ENCODE measurements at regions not wholly inside any gene's neighbourhood (a gene's known extent, or its start where the extent isn't known, plus 50 kb on each side); places are given as distances from the start of the nearest gene placed in this dataset.
A peak's percentile ranks its signal among the peaks of the same experiment; 100 is the strongest.

DNA sequence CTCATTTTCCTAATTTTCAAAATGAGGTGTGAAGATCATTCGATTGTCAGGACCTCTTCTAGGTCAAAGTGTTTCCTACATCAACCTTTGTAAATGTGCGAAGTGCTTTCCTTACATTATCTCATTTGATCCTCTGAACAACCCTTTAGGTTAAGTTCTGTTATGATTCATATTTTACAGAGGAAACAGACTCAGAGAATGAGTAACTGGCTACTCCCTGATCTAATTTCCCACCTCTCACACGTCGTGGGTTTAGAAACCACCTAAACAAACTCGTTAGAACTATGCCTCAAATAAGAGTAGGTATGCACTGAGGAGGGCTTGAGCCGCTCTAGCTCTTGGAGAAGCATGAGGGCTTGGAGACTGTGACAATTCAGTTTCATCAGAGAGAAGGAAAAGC, 148.6 kb downstream of the CD47 start:
- no peak overlapping the region for H3K9ac ChIP-seq (ENCODE audit: low read length in 2 of 2)
- H3K36me3 ChIP-seq (ENCODE audit: control insufficient read depth in 2 of 2, insufficient read depth in 2 of 2, low read length in 2 of 2), result no peaks in the 10 kb centered on the region
- H3K27ac ChIP-seq (ENCODE audit: low read length), result no peak overlapping the region
- no peaks in the 10 kb centered on the region for H3K27me3 ChIP-seq (ENCODE audit: control insufficient read depth in 1 of 2, insufficient read depth in 2 of 2, low read length in 2 of 2)
- H3K4me1 ChIP-seq (ENCODE audit: control insufficient read depth, insufficient read depth, low read length), result no peaks in the 10 kb centered on the region
- no peaks in the 10 kb centered on the region for H3K9me3 ChIP-seq (ENCODE audit: control insufficient read depth in 2 of 2, low read length in 2 of 2)
- H3K4me3 ChIP-seq (ENCODE audit: low read length in 2 of 2), result no peak overlapping the region

DNA sequence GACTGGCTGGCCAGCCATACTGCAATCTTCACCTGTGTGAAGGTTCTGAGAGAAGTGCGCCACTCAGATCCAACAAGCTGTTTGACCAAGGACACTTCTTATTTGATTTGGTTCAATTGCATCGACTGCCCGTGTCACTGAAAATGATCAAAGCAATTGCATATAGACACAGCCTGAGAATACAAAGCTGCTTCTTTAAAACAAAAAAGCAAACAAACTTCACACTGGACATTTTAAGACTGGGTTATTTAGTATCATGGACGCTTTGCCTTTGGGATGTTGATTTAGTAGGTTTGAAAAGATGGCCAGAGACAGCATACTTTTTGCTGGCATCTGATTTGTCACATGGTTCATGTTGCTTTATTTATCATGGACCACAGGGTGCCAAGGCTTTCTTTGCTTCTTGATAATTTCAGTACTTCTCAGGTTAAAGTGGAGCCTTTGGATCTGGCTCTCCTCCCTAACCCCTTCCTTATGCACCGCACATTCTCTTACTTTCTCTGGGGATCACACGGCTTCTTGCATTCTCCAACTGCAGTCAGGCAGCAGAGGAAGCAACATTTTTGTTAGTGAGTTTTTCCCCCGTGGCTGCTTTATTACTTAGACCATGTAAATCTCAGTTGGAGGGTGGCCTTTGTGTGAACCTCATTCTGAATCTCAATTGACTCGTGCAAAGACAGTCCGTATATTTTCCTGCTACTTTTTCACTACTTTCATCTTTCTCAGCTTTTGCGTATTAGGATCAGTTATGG, 151.0 kb downstream of the CD47 start:
- Histone ChIP-seq H3K36me3 (ENCODE audit: control insufficient read depth in 2 of 2, insufficient read depth in 2 of 2, low read length in 2 of 2) (no peaks in the 10 kb centered on the region), H3K27me3 (ENCODE audit: control insufficient read depth in 1 of 2, insufficient read depth in 2 of 2, low read length in 2 of 2) (no peaks in the 10 kb centered on the region), H3K9me3 (ENCODE audit: control insufficient read depth in 2 of 2, low read length in 2 of 2) (no peaks in the 10 kb centered on the region), H3K4me3 (ENCODE audit: low read length in 2 of 2) (no peak overlapping the region), H3K27ac (ENCODE audit: low read length) (no peak overlapping the region), H3K4me1 (ENCODE audit: control insufficient read depth, insufficient read depth, low read length) (no peaks in the 10 kb centered on the region), H3K9ac (ENCODE audit: low read length in 2 of 2) (no peak overlapping the region)

DNA sequence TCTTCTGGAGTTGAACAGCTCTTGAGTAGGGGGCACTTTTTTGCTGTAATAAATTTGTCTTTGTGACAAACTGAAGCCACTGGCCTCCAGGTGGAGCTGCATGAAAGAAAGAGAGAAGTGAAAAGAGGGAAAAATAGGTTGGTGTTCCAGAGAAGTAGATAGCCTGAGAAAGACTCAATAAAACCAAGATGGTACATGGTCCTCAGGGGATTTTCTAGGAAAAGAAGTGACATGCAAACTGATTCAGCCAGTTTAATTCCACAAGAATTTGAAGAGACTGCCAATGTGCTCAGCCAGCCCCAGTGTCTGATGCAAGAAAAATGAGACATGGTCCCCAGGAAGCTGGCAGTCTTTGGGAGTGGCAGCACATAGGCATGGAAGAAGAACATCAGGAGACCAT, 152.7 kb downstream of the CD47 start:
- Histone ChIP-seq H3K9me3 (ENCODE audit: control insufficient read depth in 2 of 2, low read length in 2 of 2) (peaks cover 0 to 3% of the 10 kb centered on the region in 2 donors), H3K36me3 (ENCODE audit: control insufficient read depth in 2 of 2, insufficient read depth in 2 of 2, low read length in 2 of 2) (no peaks in the 10 kb centered on the region), H3K9ac (ENCODE audit: low read length in 2 of 2) (no peak overlapping the region), H3K4me3 (ENCODE audit: low read length in 2 of 2) (no peak overlapping the region), H3K27ac (ENCODE audit: low read length) (no peak overlapping the region), H3K27me3 (ENCODE audit: control insufficient read depth in 1 of 2, insufficient read depth in 2 of 2, low read length in 2 of 2) (no peaks in the 10 kb centered on the region), H3K4me1 (ENCODE audit: control insufficient read depth, insufficient read depth, low read length) (no peaks in the 10 kb centered on the region)

DNA sequence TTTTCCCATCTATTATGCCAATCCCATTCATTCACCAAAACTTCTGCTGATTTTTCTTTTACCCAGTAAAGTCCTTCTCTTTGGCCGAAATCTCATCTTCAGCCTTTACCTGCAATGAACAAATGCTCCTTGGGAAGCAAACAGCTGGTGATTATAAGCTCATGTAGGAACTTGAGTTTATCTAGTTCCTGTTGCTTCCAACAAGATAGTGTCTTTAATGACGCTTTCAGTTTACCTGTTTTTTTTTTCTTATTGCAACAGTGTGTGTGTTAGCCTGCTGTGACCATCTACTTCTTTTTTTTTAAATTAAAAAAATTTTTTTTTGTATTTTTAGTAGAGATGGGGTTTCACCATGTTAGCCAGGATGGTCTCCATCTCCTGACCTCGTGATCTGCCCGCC, 156.0 kb downstream of the CD47 start:
- Histone ChIP-seq H3K9ac (ENCODE audit: low read length in 2 of 2) (no peak overlapping the region), H3K27me3 (ENCODE audit: control insufficient read depth in 1 of 2, insufficient read depth in 2 of 2, low read length in 2 of 2) (no peaks in the 10 kb centered on the region), H3K9me3 (ENCODE audit: control insufficient read depth in 2 of 2, low read length in 2 of 2) (peaks cover 0 to 3% of the 10 kb centered on the region in 2 donors), H3K4me1 (ENCODE audit: control insufficient read depth, insufficient read depth, low read length) (no peaks in the 10 kb centered on the region), H3K36me3 (ENCODE audit: control insufficient read depth in 2 of 2, insufficient read depth in 2 of 2, low read length in 2 of 2) (no peaks in the 10 kb centered on the region), H3K4me3 (ENCODE audit: low read length in 2 of 2) (no peak overlapping the region), H3K27ac (ENCODE audit: low read length) (no peak overlapping the region)

DNA sequence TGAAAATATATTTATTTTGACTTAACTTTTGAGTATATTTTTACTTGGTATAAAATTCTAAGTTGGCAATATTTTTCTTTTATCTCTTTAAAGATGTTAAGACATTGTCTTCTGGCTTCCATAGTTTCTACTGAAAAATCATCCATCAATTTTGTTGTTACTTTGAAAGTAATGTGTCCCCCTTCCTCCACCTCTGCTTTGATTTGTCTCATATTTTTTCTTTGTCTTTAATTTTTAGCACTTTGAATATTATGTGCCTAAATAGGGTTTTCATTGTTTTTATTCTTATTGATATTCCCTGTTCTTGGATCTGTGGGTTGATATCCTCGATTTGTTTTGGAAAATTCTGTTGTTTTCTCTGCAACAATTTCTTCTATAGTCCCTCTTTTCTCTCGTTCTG, 157.4 kb downstream of the CD47 start:
- Histone ChIP-seq H3K9ac (ENCODE audit: low read length in 2 of 2) (no peak overlapping the region), H3K27ac (ENCODE audit: low read length) (no peak overlapping the region), H3K27me3 (ENCODE audit: control insufficient read depth in 1 of 2, insufficient read depth in 2 of 2, low read length in 2 of 2) (no peaks in the 10 kb centered on the region), H3K36me3 (ENCODE audit: control insufficient read depth in 2 of 2, insufficient read depth in 2 of 2, low read length in 2 of 2) (no peaks in the 10 kb centered on the region), H3K9me3 (ENCODE audit: control insufficient read depth in 2 of 2, low read length in 2 of 2) (peaks cover 0 to 3% of the 10 kb centered on the region in 2 donors), H3K4me1 (ENCODE audit: control insufficient read depth, insufficient read depth, low read length) (no peaks in the 10 kb centered on the region), H3K4me3 (ENCODE audit: low read length in 2 of 2) (no peak overlapping the region)

DNA sequence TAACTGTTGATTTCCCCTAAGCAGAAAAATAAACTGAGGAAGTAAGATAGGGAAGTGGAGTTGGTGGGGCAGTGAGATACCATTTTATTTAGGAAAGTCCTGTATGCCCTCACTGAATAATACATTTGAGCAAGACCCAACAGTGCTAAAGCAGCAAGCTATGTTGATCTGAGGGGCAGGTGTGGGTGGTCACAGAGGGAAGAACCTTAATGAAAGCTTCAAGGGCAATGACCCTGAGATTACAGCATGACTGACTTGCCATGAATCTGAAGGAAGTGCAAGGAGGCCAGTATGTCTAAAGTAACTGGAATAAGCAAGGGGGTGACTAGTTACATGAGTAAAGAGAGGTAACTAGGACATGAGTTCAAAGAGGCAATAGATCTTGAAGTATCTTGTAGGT, 159.5 kb downstream of the CD47 start:
- no peaks in the 10 kb centered on the region for H3K27me3 ChIP-seq (ENCODE audit: control insufficient read depth in 1 of 2, insufficient read depth in 2 of 2, low read length in 2 of 2)
- H3K4me3 ChIP-seq (ENCODE audit: low read length in 2 of 2), result no peak overlapping the region
- peaks cover 0 to 3% of the 10 kb centered on the region in 2 donors for H3K9me3 ChIP-seq (ENCODE audit: control insufficient read depth in 2 of 2, low read length in 2 of 2)
- H3K9ac ChIP-seq (ENCODE audit: low read length in 2 of 2), result no peak overlapping the region
- no peaks in the 10 kb centered on the region for H3K36me3 ChIP-seq (ENCODE audit: control insufficient read depth in 2 of 2, insufficient read depth in 2 of 2, low read length in 2 of 2)
- no peak overlapping the region for H3K27ac ChIP-seq (ENCODE audit: low read length)
- peaks cover 12% of the 10 kb centered on the region for H3K4me1 ChIP-seq (ENCODE audit: control insufficient read depth, insufficient read depth, low read length)

DNA sequence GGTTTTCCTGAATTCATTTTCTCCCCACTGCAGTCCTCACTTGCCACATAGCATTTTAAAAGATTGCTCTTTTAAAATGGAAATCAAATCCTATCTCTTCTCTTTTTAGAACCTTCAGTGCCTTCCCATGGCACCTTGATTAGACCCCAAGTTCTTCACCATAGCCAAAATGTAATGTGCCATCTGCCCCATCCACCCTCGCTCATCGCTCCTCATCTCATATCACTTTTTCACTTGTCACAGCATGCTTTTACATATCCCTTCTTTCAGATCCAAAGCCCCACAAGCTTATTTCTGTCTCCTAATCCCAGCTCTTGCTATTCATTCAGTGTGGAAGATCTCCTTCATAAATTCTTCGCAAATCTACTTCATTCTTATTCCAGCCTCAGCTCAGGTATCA, 161.7 kb downstream of the CD47 start:
- Histone ChIP-seq H3K36me3 (ENCODE audit: control insufficient read depth in 2 of 2, insufficient read depth in 2 of 2, low read length in 2 of 2) (no peaks in the 10 kb centered on the region), H3K27me3 (ENCODE audit: control insufficient read depth in 1 of 2, insufficient read depth in 2 of 2, low read length in 2 of 2) (no peaks in the 10 kb centered on the region), H3K4me1 (ENCODE audit: control insufficient read depth, insufficient read depth, low read length) (peaks cover 12% of the 10 kb centered on the region), H3K4me3 (ENCODE audit: low read length in 2 of 2) (no peak overlapping the region), H3K9ac (ENCODE audit: low read length in 2 of 2) (no peak overlapping the region), H3K9me3 (ENCODE audit: control insufficient read depth in 2 of 2, low read length in 2 of 2) (peaks cover 0 to 3% of the 10 kb centered on the region in 2 donors), H3K27ac (ENCODE audit: low read length) (no peak overlapping the region)

DNA sequence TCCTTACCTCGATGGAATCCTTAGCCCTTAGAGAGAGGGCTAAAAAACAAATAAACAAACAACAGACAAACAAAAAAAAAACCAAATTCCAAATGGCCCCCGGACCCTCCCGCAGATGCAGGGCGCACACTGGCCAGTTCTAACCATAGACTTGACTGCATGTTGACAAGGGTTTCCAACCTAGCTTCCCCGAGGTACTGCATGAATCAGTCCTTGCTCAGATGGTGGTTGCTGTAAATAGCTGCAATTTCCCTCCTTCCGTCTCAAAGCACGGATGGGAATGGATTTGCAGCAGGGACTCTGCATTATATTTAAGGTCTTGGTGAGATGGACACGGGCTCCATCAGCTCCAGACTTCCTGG, 162.8 kb downstream of the CD47 start:
- H3K27me3 ChIP-seq (ENCODE audit: control insufficient read depth in 1 of 2, insufficient read depth in 2 of 2, low read length in 2 of 2), result no peaks in the 10 kb centered on the region
- H3K36me3 ChIP-seq (ENCODE audit: control insufficient read depth in 2 of 2, insufficient read depth in 2 of 2, low read length in 2 of 2), result no peaks in the 10 kb centered on the region
- peak overlapping the region; percentile 69 to 81 for H3K4me3 ChIP-seq (ENCODE audit: low read length in 2 of 2)
- H3K4me1 ChIP-seq (ENCODE audit: control insufficient read depth, insufficient read depth, low read length), result peaks cover 12% of the 10 kb centered on the region
- H3K9me3 ChIP-seq (ENCODE audit: control insufficient read depth in 2 of 2, low read length in 2 of 2), result no peaks in the 10 kb centered on the region
- H3K9ac ChIP-seq (ENCODE audit: low read length in 2 of 2), result peak overlapping the region in 1 of 2 donors; percentile 27
- H3K27ac ChIP-seq (ENCODE audit: low read length), result no peak overlapping the region

DNA sequence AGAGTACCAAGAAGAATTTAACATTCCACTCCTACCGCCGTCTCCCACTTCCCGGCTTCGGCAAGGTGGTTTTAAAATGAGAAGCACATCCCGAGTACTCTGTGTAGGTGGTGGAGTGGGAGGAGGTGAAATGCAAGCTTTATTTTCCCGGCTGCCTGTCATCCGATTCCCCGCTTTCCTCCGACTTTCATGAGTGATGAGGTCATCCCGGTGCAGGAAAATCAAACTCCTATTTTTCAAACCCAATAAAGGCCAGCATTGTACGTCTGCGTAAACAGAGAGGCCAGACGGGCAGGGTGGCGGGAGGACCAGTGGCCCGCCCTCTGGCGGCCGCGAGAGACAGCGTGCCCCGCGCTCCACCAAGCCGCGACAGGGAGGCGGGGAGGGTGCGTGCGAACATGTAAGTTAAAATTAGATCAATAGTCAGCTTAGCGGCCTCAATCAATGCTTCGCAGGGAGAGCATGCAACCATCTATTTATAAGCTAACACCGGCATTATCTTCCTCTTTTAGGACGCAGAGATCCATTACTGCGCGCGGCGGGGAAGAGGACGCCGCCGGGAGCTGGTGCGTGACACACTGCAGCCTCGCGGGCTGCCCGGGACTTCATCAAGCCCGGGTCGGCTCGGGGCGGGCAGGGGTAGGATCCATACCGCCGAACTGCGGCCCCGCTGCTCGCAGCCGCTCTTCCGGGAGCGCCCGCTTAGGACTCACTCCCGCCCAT, 163.3 kb downstream of the CD47 start:
- Histone ChIP-seq H3K9ac (ENCODE audit: low read length in 2 of 2) (peak overlapping the region; percentile 21 to 27), H3K27ac (ENCODE audit: low read length) (no peak overlapping the region), H3K4me1 (ENCODE audit: control insufficient read depth, insufficient read depth, low read length) (peaks cover 12% of the 10 kb centered on the region)

DNA sequence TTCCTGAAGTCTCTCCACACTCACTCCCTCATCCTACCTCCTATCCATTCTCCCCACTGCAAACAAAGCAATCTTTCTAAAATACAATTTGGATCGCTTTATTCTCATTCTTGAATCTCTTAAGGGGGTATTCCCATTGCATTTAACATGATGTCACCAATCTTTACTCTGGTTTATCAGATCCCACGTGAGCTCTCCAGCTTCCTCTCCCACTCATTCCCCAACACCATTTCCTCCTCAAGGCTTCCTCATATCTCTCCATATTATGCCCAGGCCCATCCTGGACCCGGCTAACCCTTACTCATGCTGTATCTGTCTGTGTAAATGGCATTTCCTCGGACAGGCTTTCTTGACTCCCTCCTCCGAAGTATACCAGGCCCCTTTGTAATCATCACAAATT, 165.0 kb downstream of the CD47 start:
- Histone ChIP-seq H3K4me3 (ENCODE audit: low read length in 2 of 2) (no peak overlapping the region), H3K9me3 (ENCODE audit: control insufficient read depth in 2 of 2, low read length in 2 of 2) (no peaks in the 10 kb centered on the region), H3K27me3 (ENCODE audit: control insufficient read depth in 1 of 2, insufficient read depth in 2 of 2, low read length in 2 of 2) (no peaks in the 10 kb centered on the region), H3K4me1 (ENCODE audit: control insufficient read depth, insufficient read depth, low read length) (peaks cover 12% of the 10 kb centered on the region), H3K27ac (ENCODE audit: low read length) (no peak overlapping the region), H3K36me3 (ENCODE audit: control insufficient read depth in 2 of 2, insufficient read depth in 2 of 2, low read length in 2 of 2) (no peaks in the 10 kb centered on the region), H3K9ac (ENCODE audit: low read length in 2 of 2) (no peak overlapping the region)

More for the DNA sequence above, 163.3 kb downstream of the CD47 start:
- Histone ChIP-seq H3K4me3 (ENCODE audit: low read length in 2 of 2) (peak overlapping the region; percentile 69 to 81), H3K27me3 (ENCODE audit: control insufficient read depth in 1 of 2, insufficient read depth in 2 of 2, low read length in 2 of 2) (no peaks in the 10 kb centered on the region), H3K9me3 (ENCODE audit: control insufficient read depth in 2 of 2, low read length in 2 of 2) (no peaks in the 10 kb centered on the region), H3K36me3 (ENCODE audit: control insufficient read depth in 2 of 2, insufficient read depth in 2 of 2, low read length in 2 of 2) (no peaks in the 10 kb centered on the region)

DNA sequence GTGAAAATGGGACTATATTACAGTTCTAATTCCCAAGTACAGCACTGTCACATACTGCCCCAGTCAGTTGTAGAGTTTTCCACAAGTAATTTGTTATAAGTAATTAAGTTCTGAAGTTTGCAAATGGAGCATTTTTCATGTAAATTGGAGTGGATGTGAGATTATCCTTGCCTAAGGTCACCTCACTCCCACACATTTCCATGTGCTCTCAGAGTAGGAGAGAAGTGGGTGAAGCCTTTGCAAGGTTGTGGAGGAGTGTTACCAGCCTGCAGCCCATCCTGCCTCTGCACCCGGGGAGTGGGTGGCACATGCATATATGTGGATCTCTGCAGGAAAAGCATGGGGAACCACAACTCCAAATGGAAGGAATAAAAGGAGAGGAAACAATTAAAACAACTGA, 169.8 kb downstream of the CD47 start:
- Histone ChIP-seq H3K9ac (ENCODE audit: low read length in 2 of 2) (no peak overlapping the region), H3K4me1 (ENCODE audit: control insufficient read depth, insufficient read depth, low read length) (no peaks in the 10 kb centered on the region), H3K9me3 (ENCODE audit: control insufficient read depth in 2 of 2, low read length in 2 of 2) (no peaks in the 10 kb centered on the region), H3K4me3 (ENCODE audit: low read length in 2 of 2) (no peak overlapping the region), H3K27me3 (ENCODE audit: control insufficient read depth in 1 of 2, insufficient read depth in 2 of 2, low read length in 2 of 2) (no peaks in the 10 kb centered on the region), H3K36me3 (ENCODE audit: control insufficient read depth in 2 of 2, insufficient read depth in 2 of 2, low read length in 2 of 2) (no peaks in the 10 kb centered on the region), H3K27ac (ENCODE audit: low read length) (no peak overlapping the region)
